ENCODE measurements at regions not wholly inside any gene's neighbourhood (a gene's known extent, or its start where the extent isn't known, plus 50 kb on each side); places are given as distances from the start of the nearest gene placed in this dataset.

DNA sequence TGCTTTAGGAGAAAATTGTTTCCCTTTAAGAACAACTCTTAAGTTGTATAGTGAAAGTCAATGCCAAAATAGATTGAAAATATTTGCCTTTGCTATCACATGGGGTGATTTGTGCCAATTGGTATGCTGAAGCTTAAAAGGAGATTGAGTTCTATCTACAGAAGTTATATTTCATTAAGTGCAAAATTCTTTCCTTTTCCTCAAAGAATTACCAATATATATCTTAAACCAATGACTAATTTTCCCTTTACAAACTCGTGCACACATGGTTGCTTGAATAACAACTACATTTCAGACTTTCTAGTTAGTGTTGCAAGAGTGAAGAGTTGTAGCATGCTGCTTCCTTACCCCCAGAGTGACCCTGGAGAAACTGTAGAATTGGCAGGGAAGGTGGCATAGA, 990.0 kb upstream of the PABPC4L start:
- no peaks in the 10 kb centered on the region for H3K4me1 ChIP-seq (ENCODE audit: control insufficient read depth, low read depth, low read length)
- no peak overlapping the region for H4K8ac ChIP-seq (ENCODE audit: low read depth, low read length)
- no peak overlapping the region for H3K9ac ChIP-seq (ENCODE audit: low read length)
- H3K18ac ChIP-seq (ENCODE audit: low read length) = no peak overlapping the region
- H2BK5ac ChIP-seq (ENCODE audit: low read length) = no peak overlapping the region
- WGBS (ENCODE audit: extremely low coverage, insufficient coverage, low lambda C conversion rate) = no CpG with 5 or more reads among the region's 1 CpG
- H3K27ac ChIP-seq (ENCODE audit: low read depth, low read length) = no peak overlapping the region
- H3K56ac ChIP-seq (ENCODE audit: low read length) = no peak overlapping the region
- H3K23ac ChIP-seq (ENCODE audit: low read length) = no peak overlapping the region
- no peak overlapping the region for H4K5ac ChIP-seq (ENCODE audit: low read length)
- no peak overlapping the region for H3K4ac ChIP-seq (ENCODE audit: low read depth, low read length)
- H2BK120ac ChIP-seq (ENCODE audit: low read depth, low read length) = no peak overlapping the region
- H2AK5ac ChIP-seq (ENCODE audit: low read length) = no peak overlapping the region
- no peak for DNase-seq
- no peaks in the 10 kb centered on the region for H3K36me3 ChIP-seq (ENCODE audit: control insufficient read depth, insufficient read depth, low read length)
- no peaks in the 10 kb centered on the region for H3K27me3 ChIP-seq (ENCODE audit: insufficient read depth, low read length, poor library complexity)
- H2BK15ac ChIP-seq (replicated peaks; ENCODE audit: low read depth) = no peak overlapping the region
- H3K4me2 ChIP-seq (ENCODE audit: low read length) = no peak overlapping the region
- H3K79me1 ChIP-seq (ENCODE audit: low read length) = no peaks in the 10 kb centered on the region
- H3K4me3 ChIP-seq (ENCODE audit: low read length) = no peak overlapping the region
- no peaks in the 10 kb centered on the region for H3K79me2 ChIP-seq (ENCODE audit: control insufficient read depth, insufficient read depth, low read length)

DNA sequence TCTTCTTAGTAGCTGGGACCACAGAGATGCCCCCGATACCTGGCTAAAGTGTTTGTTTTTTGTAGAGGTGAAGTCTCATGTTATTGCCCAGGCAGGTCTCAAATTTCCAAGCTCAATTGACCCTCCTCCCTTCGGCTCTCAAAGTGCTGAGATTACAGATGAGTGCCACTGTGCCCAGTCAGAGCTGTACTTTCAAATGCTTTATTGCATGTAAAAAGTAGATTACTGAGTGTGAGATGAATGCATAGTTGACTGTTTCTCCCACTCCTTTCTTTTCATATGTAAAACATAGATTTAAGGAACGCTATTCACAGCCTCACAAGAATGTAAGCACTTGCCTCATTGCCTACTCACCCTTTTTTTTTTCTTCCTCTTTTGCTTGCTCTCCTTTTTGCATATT, 984.4 kb upstream of the PABPC4L start:
- no peaks in the 10 kb centered on the region for H3K36me3 ChIP-seq (ENCODE audit: control insufficient read depth, insufficient read depth, low read length)
- no peak overlapping the region for H3K9ac ChIP-seq (ENCODE audit: low read length)
- H3K4me1 ChIP-seq (ENCODE audit: control insufficient read depth, low read depth, low read length) = no peaks in the 10 kb centered on the region
- H3K4ac ChIP-seq (ENCODE audit: low read depth, low read length) = no peak overlapping the region
- H3K56ac ChIP-seq (ENCODE audit: low read length) = no peak overlapping the region
- no peak overlapping the region for H3K4me3 ChIP-seq (ENCODE audit: low read length)
- H3K23ac ChIP-seq (ENCODE audit: low read length) = no peak overlapping the region
- no peaks in the 10 kb centered on the region for H3K79me1 ChIP-seq (ENCODE audit: low read length)
- no peaks in the 10 kb centered on the region for H3K79me2 ChIP-seq (ENCODE audit: control insufficient read depth, insufficient read depth, low read length)
- no peak overlapping the region for H2BK15ac ChIP-seq (replicated peaks; ENCODE audit: low read depth)
- H2BK5ac ChIP-seq (ENCODE audit: low read length) = no peak overlapping the region
- H3K27ac ChIP-seq (ENCODE audit: low read depth, low read length) = no peak overlapping the region
- no peak overlapping the region for H4K8ac ChIP-seq (ENCODE audit: low read depth, low read length)
- WGBS (ENCODE audit: extremely low coverage, insufficient coverage, low lambda C conversion rate) = no CpG with 5 or more reads among the region's 3 CpGs
- H3K18ac ChIP-seq (ENCODE audit: low read length) = no peak overlapping the region
- DNase-seq = peak; percentile 85
- no peak overlapping the region for H2BK120ac ChIP-seq (ENCODE audit: low read depth, low read length)
- no peak overlapping the region for H3K4me2 ChIP-seq (ENCODE audit: low read length)
- no peaks in the 10 kb centered on the region for H3K27me3 ChIP-seq (ENCODE audit: insufficient read depth, low read length, poor library complexity)
- H4K5ac ChIP-seq (ENCODE audit: low read length) = no peak overlapping the region
- no peak overlapping the region for H2AK5ac ChIP-seq (ENCODE audit: low read length)

DNA sequence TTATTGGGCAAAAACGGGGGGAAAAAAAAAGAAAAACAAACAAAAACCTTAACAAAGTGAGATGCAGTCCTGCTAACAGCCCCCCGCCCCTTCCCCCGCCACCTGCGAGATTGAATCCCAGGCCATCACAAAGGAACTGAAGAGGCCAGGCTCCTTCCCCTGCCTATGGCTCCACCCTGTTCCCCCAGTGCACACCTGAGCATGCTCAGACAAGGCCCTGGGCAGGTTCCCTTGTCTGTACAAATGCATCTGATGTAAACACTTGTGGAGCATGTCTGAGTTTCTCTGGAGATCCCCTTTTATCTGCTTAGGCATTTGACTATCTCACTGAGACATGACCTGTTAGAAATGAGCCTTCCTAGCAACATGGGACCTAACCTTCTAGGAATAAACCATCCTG, 983.7 kb upstream of the PABPC4L start:
- H4K8ac ChIP-seq (ENCODE audit: low read depth, low read length) = no peak overlapping the region
- H3K4ac ChIP-seq (ENCODE audit: low read depth, low read length) = no peak overlapping the region
- H3K27me3 ChIP-seq (ENCODE audit: insufficient read depth, low read length, poor library complexity) = no peaks in the 10 kb centered on the region
- no peaks in the 10 kb centered on the region for H3K4me1 ChIP-seq (ENCODE audit: control insufficient read depth, low read depth, low read length)
- no peak overlapping the region for H3K4me3 ChIP-seq (ENCODE audit: low read length)
- H3K56ac ChIP-seq (ENCODE audit: low read length) = no peak overlapping the region
- no peaks in the 10 kb centered on the region for H3K79me2 ChIP-seq (ENCODE audit: control insufficient read depth, insufficient read depth, low read length)
- no peak overlapping the region for H2BK5ac ChIP-seq (ENCODE audit: low read length)
- no CpG with 5 or more reads among the region's 4 CpGs for WGBS (ENCODE audit: extremely low coverage, insufficient coverage, low lambda C conversion rate)
- no peaks in the 10 kb centered on the region for H3K79me1 ChIP-seq (ENCODE audit: low read length)
- H3K9ac ChIP-seq (ENCODE audit: low read length) = no peak overlapping the region
- no peaks in the 10 kb centered on the region for H3K36me3 ChIP-seq (ENCODE audit: control insufficient read depth, insufficient read depth, low read length)
- H2AK5ac ChIP-seq (ENCODE audit: low read length) = no peak overlapping the region
- no peak overlapping the region for H3K23ac ChIP-seq (ENCODE audit: low read length)
- peak overlapping the region; percentile 25 for H3K27ac ChIP-seq (ENCODE audit: low read depth, low read length)
- no peak overlapping the region for H4K5ac ChIP-seq (ENCODE audit: low read length)
- H2BK120ac ChIP-seq (ENCODE audit: low read depth, low read length) = no peak overlapping the region
- DNase-seq = peak; percentile 51
- no peak overlapping the region for H2BK15ac ChIP-seq (replicated peaks; ENCODE audit: low read depth)
- H3K4me2 ChIP-seq (ENCODE audit: low read length) = no peak overlapping the region
- H3K18ac ChIP-seq (ENCODE audit: low read length) = peak overlapping the region; percentile 68

DNA sequence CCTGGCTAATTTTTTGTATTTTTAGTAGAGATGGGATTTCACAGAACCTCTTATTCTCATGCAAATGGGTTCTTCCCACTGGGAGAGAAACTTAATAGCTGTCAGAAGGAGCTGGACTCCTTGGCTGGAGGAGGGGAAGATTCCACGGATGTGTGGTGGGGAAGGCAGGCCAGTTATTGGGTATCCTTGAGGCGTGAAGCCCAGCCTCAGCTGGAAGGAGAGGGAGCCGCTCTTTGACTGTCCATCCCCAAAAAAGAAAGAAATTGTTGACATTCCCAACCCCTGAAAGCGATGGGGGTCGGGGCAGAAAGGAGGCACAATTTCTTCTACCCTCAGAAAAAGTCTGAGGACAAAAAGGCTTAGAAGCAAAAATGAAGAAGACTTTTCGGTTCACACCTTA, 983.1 kb upstream of the PABPC4L start:
- Histone ChIP-seq H3K27ac (ENCODE audit: low read depth, low read length) (peak overlapping the region; percentile 25), H3K79me1 (ENCODE audit: low read length) (no peaks in the 10 kb centered on the region), H3K4me3 (ENCODE audit: low read length) (no peak overlapping the region), H4K5ac (ENCODE audit: low read length) (no peak overlapping the region), H2BK15ac (replicated peaks; ENCODE audit: low read depth) (no peak overlapping the region), H4K8ac (ENCODE audit: low read depth, low read length) (no peak overlapping the region), H3K4ac (ENCODE audit: low read depth, low read length) (no peak overlapping the region), H3K23ac (ENCODE audit: low read length) (no peak overlapping the region), H3K27me3 (ENCODE audit: insufficient read depth, low read length, poor library complexity) (no peaks in the 10 kb centered on the region), H2AK5ac (ENCODE audit: low read length) (no peak overlapping the region), H3K18ac (ENCODE audit: low read length) (peak overlapping the region; percentile 68), H3K9ac (ENCODE audit: low read length) (no peak overlapping the region), H3K56ac (ENCODE audit: low read length) (no peak overlapping the region), H3K36me3 (ENCODE audit: control insufficient read depth, insufficient read depth, low read length) (no peaks in the 10 kb centered on the region), H3K4me1 (ENCODE audit: control insufficient read depth, low read depth, low read length) (no peaks in the 10 kb centered on the region), H2BK120ac (ENCODE audit: low read depth, low read length) (no peak overlapping the region), H3K79me2 (ENCODE audit: control insufficient read depth, insufficient read depth, low read length) (no peaks in the 10 kb centered on the region), H2BK5ac (ENCODE audit: low read length) (no peak overlapping the region), H3K4me2 (ENCODE audit: low read length) (no peak overlapping the region)
- WGBS (ENCODE audit: extremely low coverage, insufficient coverage, low lambda C conversion rate) = no CpG with 5 or more reads among the region's 6 CpGs
- DNase-seq = peak; percentile 41

DNA sequence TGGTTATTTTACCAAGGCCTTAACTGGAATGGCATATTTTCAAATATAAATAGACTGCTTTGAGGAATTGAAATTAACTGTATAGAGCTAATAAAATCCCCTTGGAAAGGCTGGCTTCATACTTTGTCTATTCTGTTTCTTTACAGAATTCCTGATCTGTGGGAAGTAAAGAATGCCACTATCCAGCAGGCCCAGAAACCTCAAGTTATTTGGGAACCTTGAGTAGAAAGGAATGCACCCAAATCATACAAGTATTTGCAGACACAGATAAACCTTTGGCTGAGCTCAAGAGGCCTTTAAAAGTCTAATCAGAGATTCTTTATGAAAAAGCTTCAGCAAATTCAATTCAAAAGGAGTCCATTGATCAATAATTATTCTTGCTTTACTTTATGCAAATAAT, 975.7 kb upstream of the PABPC4L start:
- H4K8ac ChIP-seq (ENCODE audit: low read depth, low read length) = no peak overlapping the region
- H3K56ac ChIP-seq (ENCODE audit: low read length) = no peak overlapping the region
- no peak overlapping the region for H3K4me2 ChIP-seq (ENCODE audit: low read length)
- H3K4me1 ChIP-seq (ENCODE audit: control insufficient read depth, low read depth, low read length) = no peaks in the 10 kb centered on the region
- H2AK5ac ChIP-seq (ENCODE audit: low read length) = no peak overlapping the region
- no peaks in the 10 kb centered on the region for H3K36me3 ChIP-seq (ENCODE audit: control insufficient read depth, insufficient read depth, low read length)
- H2BK120ac ChIP-seq (ENCODE audit: low read depth, low read length) = no peak overlapping the region
- H3K79me2 ChIP-seq (ENCODE audit: control insufficient read depth, insufficient read depth, low read length) = no peaks in the 10 kb centered on the region
- H3K27me3 ChIP-seq (ENCODE audit: insufficient read depth, low read length, poor library complexity) = no peaks in the 10 kb centered on the region
- no peak overlapping the region for H2BK5ac ChIP-seq (ENCODE audit: low read length)
- no peak overlapping the region for H2BK15ac ChIP-seq (replicated peaks; ENCODE audit: low read depth)
- H3K18ac ChIP-seq (ENCODE audit: low read length) = no peak overlapping the region
- no peak overlapping the region for H3K27ac ChIP-seq (ENCODE audit: low read depth, low read length)
- no peak overlapping the region for H4K5ac ChIP-seq (ENCODE audit: low read length)
- no peak overlapping the region for H3K4ac ChIP-seq (ENCODE audit: low read depth, low read length)
- peak; percentile 42 for DNase-seq
- no peak overlapping the region for H3K9ac ChIP-seq (ENCODE audit: low read length)
- no peak overlapping the region for H3K23ac ChIP-seq (ENCODE audit: low read length)
- H3K79me1 ChIP-seq (ENCODE audit: low read length) = no peaks in the 10 kb centered on the region
- no peak overlapping the region for H3K4me3 ChIP-seq (ENCODE audit: low read length)

DNA sequence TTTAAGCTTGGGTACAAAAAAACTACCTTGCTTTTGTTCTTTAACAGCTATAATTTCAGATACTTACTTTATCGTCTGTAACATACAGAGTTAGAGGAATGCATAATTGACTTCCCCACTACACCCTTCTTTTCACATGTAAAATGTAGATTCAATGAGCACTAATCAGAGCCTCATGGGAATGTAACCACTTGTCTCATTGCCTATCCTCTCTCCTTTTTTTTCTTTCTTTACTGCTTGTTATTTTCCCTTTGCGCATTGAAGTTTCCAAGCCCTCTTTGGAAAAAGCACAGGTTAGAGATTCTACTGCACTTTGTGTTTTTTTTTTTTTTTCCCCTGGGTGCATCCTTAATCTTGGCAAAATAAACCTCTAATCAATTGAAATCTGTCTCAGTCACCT, 965.1 kb upstream of the PABPC4L start:
- Histone ChIP-seq H2BK5ac (ENCODE audit: low read length) (no peak overlapping the region), H4K5ac (ENCODE audit: low read length) (no peak overlapping the region), H4K8ac (ENCODE audit: low read depth, low read length) (no peak overlapping the region), H3K4ac (ENCODE audit: low read depth, low read length) (no peak overlapping the region), H3K23ac (ENCODE audit: low read length) (no peak overlapping the region), H3K79me2 (ENCODE audit: control insufficient read depth, insufficient read depth, low read length) (no peaks in the 10 kb centered on the region), H3K27ac (ENCODE audit: low read depth, low read length) (no peak overlapping the region), H3K36me3 (ENCODE audit: control insufficient read depth, insufficient read depth, low read length) (no peaks in the 10 kb centered on the region), H3K18ac (ENCODE audit: low read length) (no peak overlapping the region), H3K4me3 (ENCODE audit: low read length) (no peak overlapping the region), H2AK5ac (ENCODE audit: low read length) (no peak overlapping the region), H3K27me3 (ENCODE audit: insufficient read depth, low read length, poor library complexity) (no peaks in the 10 kb centered on the region), H3K4me1 (ENCODE audit: control insufficient read depth, low read depth, low read length) (no peaks in the 10 kb centered on the region), H3K56ac (ENCODE audit: low read length) (no peak overlapping the region), H2BK120ac (ENCODE audit: low read depth, low read length) (no peak overlapping the region), H2BK15ac (replicated peaks; ENCODE audit: low read depth) (no peak overlapping the region), H3K4me2 (ENCODE audit: low read length) (no peak overlapping the region), H3K9ac (ENCODE audit: low read length) (no peak overlapping the region), H3K79me1 (ENCODE audit: low read length) (no peaks in the 10 kb centered on the region)
- no CpG with 5 or more reads among the region's 2 CpGs for WGBS (ENCODE audit: extremely low coverage, insufficient coverage, low lambda C conversion rate)
- no peak for DNase-seq
